Astrocyte (in vitro differentiated cells and primary cell): ENCODE measurements at regions not wholly inside any gene's neighbourhood (a gene's known extent, or its start where the extent isn't known, plus 50 kb on each side); places are given as distances from the start of the nearest gene placed in this dataset.

Source experiments
- DNase-seq: peaks from one replicate; pipeline ENCODE4 v3.0.0-alpha.2; 2010; ENCODE audit warnings: low read depth
- FAIRE-seq: peaks from 2 replicates; lab custom pipeline; 2011; peaks lifted over from hg19 to GRCh38; lab: Jason Lieb, UNC
- H2AFZ ChIP-seq: 2 replicates; pipeline ENCODE4 v1.6.0; 2012; ENCODE audit warnings: low read depth, low read length, inconsistent platforms
- H3K27ac ChIP-seq: 2 replicates; pipeline ENCODE4 v1.5.1; 2011; ENCODE audit warnings: low read depth, low read length, inconsistent platforms
- H3K27me3 ChIP-seq: 2 replicates; pipeline ENCODE4 v1.6.0; 2011; ENCODE audit warnings: low read length, inconsistent platforms; ENCODE audit not compliant: insufficient read depth
- H3K36me3 ChIP-seq: 2 replicates; pipeline ENCODE4 v1.5.1; 2011; ENCODE audit warnings: low read length, inconsistent platforms; ENCODE audit not compliant: insufficient read depth
- H3K4me1 ChIP-seq: 2 replicates; pipeline ENCODE4 v1.5.1; 2011; ENCODE audit warnings: low read length, inconsistent platforms; ENCODE audit not compliant: insufficient read depth
- H3K4me2 ChIP-seq: 2 replicates; pipeline ENCODE4 v1.6.0; 2012; ENCODE audit warnings: low read length, inconsistent platforms
- H3K4me3 ChIP-seq: 2 replicates; pipeline ENCODE4 v1.5.1; 2011; ENCODE audit warnings: low read depth, mild to moderate bottlenecking, low read length, inconsistent platforms; ENCODE audit not compliant: insufficient read depth
- H3K79me2 ChIP-seq: 2 replicates; pipeline ENCODE4 v1.6.0; 2012; ENCODE audit warnings: mild to moderate bottlenecking, low read length, inconsistent platforms; ENCODE audit not compliant: insufficient read depth
- H3K9ac ChIP-seq: 2 replicates; pipeline ENCODE4 v1.6.0; 2012; ENCODE audit warnings: mild to moderate bottlenecking, low read length, inconsistent platforms
- H3K9me3 ChIP-seq: 2 replicates; pipeline ENCODE4 v1.5.1; 2012; ENCODE audit warnings: low read depth, mild to moderate bottlenecking, low read length, inconsistent platforms; ENCODE audit not compliant: insufficient read depth
- H4K20me1 ChIP-seq: 2 replicates; pipeline ENCODE4 v1.6.0; 2012; ENCODE audit warnings: low read length, inconsistent platforms; ENCODE audit not compliant: insufficient read depth
- H3K27ac Mint-ChIP-seq: one replicate; pipeline ENCODE4 v1.8.0; 2021; ENCODE audit warnings: mild to moderate bottlenecking, mixed read lengths; ENCODE audit not compliant: unreplicated experiment
- H3K27me3 Mint-ChIP-seq: one replicate; pipeline ENCODE4 v1.8.0; 2021; ENCODE audit warnings: low read depth, mixed read lengths; ENCODE audit not compliant: unreplicated experiment
- H3K36me3 Mint-ChIP-seq: one replicate; pipeline ENCODE4 v1.8.0; 2021; ENCODE audit warnings: low read depth, mixed read lengths; ENCODE audit not compliant: unreplicated experiment
- H3K4me1 Mint-ChIP-seq: one replicate; pipeline ENCODE4 v1.8.0; 2021; ENCODE audit warnings: low read depth, mixed read lengths; ENCODE audit not compliant: unreplicated experiment
- H3K4me3 Mint-ChIP-seq: one replicate; pipeline ENCODE4 v1.8.0; 2021; ENCODE audit warnings: mild to moderate bottlenecking, moderate library complexity, mixed read lengths; ENCODE audit not compliant: unreplicated experiment
- H3K9me3 Mint-ChIP-seq: one replicate; pipeline ENCODE4 v1.8.0; 2021; ENCODE audit warnings: mild to moderate bottlenecking, mixed read lengths; ENCODE audit not compliant: unreplicated experiment
- EZH2 ChIP-seq: IDR thresholded peaks from 2 replicates; pipeline ENCODE4 v1.6.1; 2012; ENCODE audit warnings: mild to moderate bottlenecking, low read length, inconsistent platforms; ENCODE audit not compliant: insufficient read depth
- TF ChIP-seq, protein P1 (sequence below): IDR thresholded peaks from 2 replicates; pipeline ENCODE4 v1.5.1; 2011; ENCODE audit warnings: low read depth, mild to moderate bottlenecking, inconsistent platforms, low read length, moderate library complexity; ENCODE audit not compliant: insufficient read depth

DNA sequence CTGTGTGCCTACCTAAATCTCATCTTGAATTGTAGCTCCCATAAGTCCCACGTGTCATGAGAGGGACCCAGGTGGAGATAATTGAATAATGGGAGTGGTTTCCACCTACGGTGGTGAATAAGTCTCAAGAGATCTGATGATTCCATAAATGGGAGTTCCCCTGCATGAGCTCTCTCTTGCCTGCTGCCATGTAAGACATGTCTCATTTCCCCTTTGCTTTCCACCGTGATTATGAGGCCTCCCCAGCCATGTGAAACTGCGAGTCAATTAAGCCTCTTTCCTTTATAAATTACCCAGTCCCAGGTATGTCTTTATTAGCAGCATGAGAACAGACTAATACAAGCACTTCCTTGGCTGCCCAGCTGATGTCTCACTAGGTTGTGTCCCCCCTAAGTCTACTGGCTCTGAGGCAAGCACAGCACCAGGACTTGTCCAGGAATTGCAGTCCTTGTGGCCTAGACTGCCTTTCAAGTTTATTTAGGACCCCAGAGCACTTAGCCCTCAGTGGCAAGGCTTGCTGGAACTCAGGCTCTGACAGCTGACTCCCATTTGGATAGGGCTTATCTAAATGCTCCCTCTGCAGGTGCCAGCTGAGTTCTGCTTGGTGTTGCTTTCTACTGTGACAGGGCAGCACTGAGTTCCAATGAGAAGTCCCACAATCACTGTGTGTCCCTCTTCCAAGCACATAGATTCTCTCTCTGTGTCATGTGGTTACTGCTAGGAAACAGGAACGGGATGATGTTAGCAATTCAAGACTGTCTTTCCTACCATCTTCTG lies 59.0 kb upstream of the TAS2R16 start:
- Mint-ChIP-seq H3K36me3 (peaks cover 2% of the 10 kb centered on the region), H3K9me3 (peaks cover 3% of the 10 kb centered on the region), H3K27ac (no peak overlapping the region), H3K27me3 (no peaks in the 10 kb centered on the region), H3K4me1 (no peaks in the 10 kb centered on the region), H3K4me3 (no peak overlapping the region)
- H3K79me2 ChIP-seq = no peaks in the 10 kb centered on the region
- no peaks in the 10 kb centered on the region for H3K27me3 ChIP-seq
- no peaks in the 10 kb centered on the region for H4K20me1 ChIP-seq
- no peak overlapping the region for H3K9ac ChIP-seq
- peaks cover 3% of the 10 kb centered on the region for H3K9me3 ChIP-seq
- H2AFZ ChIP-seq = no peak overlapping the region
- no peak overlapping the region for H3K4me3 ChIP-seq
- FAIRE-seq (no peak), DNase-seq (no peak)
- H3K4me2 ChIP-seq = no peak overlapping the region
- H3K27ac ChIP-seq = no peak overlapping the region
- no peaks in the 10 kb centered on the region for H3K36me3 ChIP-seq
- no peak for TF ChIP-seq EZH2
- TF ChIP-seq, protein P1, sequence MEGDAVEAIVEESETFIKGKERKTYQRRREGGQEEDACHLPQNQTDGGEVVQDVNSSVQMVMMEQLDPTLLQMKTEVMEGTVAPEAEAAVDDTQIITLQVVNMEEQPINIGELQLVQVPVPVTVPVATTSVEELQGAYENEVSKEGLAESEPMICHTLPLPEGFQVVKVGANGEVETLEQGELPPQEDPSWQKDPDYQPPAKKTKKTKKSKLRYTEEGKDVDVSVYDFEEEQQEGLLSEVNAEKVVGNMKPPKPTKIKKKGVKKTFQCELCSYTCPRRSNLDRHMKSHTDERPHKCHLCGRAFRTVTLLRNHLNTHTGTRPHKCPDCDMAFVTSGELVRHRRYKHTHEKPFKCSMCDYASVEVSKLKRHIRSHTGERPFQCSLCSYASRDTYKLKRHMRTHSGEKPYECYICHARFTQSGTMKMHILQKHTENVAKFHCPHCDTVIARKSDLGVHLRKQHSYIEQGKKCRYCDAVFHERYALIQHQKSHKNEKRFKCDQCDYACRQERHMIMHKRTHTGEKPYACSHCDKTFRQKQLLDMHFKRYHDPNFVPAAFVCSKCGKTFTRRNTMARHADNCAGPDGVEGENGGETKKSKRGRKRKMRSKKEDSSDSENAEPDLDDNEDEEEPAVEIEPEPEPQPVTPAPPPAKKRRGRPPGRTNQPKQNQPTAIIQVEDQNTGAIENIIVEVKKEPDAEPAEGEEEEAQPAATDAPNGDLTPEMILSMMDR = no peak
- no peaks in the 10 kb centered on the region for H3K4me1 ChIP-seq

DNA sequence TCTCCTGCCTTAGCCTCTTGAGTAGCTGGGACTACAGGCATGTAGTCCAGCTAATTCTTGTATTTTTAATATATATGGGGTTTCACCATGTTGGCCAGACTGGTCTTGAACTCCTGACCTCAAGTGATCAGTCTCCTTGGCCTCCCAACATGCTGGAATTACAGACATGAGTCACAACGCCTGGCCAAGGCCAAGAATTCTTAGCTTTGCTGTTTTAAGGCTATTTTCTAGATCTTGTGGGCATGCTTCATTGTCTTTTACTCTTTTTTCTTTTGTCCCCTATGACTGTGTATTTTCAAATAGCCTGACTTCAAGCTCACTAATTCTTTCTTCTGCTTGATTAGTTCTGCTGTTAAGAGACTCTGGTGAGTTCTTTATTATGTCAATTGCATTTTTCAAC lies 56.4 kb upstream of the TAS2R16 start:
- H3K4me1 Mint-ChIP-seq = no peaks in the 10 kb centered on the region
- peaks cover 3% of the 10 kb centered on the region for H3K9me3 ChIP-seq
- no peak overlapping the region for H3K4me2 ChIP-seq
- no peaks in the 10 kb centered on the region for H3K27me3 ChIP-seq
- no peaks in the 10 kb centered on the region for H3K79me2 ChIP-seq
- H3K36me3 ChIP-seq = no peaks in the 10 kb centered on the region
- H2AFZ ChIP-seq = no peak overlapping the region
- no peak overlapping the region for H3K27ac ChIP-seq
- no peaks in the 10 kb centered on the region for H4K20me1 ChIP-seq
- H3K9me3 Mint-ChIP-seq = peaks cover 6% of the 10 kb centered on the region
- H3K9ac ChIP-seq = no peak overlapping the region
- DNase-seq = peak; percentile 33
- no peak overlapping the region for H3K4me3 Mint-ChIP-seq
- TF ChIP-seq, protein P1 = no peak
- TF ChIP-seq EZH2 = no peak
- H3K4me1 ChIP-seq = no peaks in the 10 kb centered on the region
- H3K4me3 ChIP-seq = no peak overlapping the region
- no peak for FAIRE-seq
- H3K27ac Mint-ChIP-seq = no peak overlapping the region
- H3K27me3 Mint-ChIP-seq = no peaks in the 10 kb centered on the region
- H3K36me3 Mint-ChIP-seq = peaks cover 4% of the 10 kb centered on the region

DNA sequence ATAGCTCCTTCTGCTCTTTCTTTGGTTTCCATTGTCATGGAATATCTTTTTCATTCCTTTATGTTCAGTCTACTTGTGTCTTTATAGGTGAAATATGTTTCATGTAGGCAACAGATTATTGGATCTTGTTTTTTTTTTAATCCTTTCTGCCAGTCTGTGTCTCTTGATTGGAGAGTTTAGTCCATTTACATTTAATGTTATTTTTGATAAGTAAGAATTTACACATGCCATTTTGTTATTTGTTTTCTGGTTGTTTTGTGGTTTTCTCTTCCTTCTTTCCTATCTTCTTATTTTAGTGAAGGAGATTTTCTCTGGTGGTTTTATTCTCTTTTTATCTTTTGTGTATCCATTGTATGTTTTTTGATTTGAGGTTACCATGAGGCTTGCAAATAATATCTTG lies 52.5 kb upstream of the TAS2R16 start:
- no peak overlapping the region for H3K4me3 Mint-ChIP-seq
- no peak overlapping the region for H3K4me2 ChIP-seq
- TF ChIP-seq, protein P1 = no peak
- TF ChIP-seq EZH2 = no peak

More for the DNA sequence above, 52.5 kb upstream of the TAS2R16 start:
- Mint-ChIP-seq H3K9me3 (peaks cover 6% of the 10 kb centered on the region), H3K27me3 (no peaks in the 10 kb centered on the region), H3K27ac (no peak overlapping the region), H3K36me3 (peaks cover 4% of the 10 kb centered on the region), H3K4me1 (no peaks in the 10 kb centered on the region)
- H3K4me1 ChIP-seq = no peaks in the 10 kb centered on the region
- H3K27ac ChIP-seq = no peak overlapping the region
- H4K20me1 ChIP-seq = no peaks in the 10 kb centered on the region
- no peak overlapping the region for H3K4me3 ChIP-seq
- H2AFZ ChIP-seq = no peak overlapping the region
- FAIRE-seq (no peak), DNase-seq (no peak)
- H3K9ac ChIP-seq = no peak overlapping the region
- H3K79me2 ChIP-seq = no peaks in the 10 kb centered on the region
- H3K9me3 ChIP-seq = peaks cover 3% of the 10 kb centered on the region
- H3K36me3 ChIP-seq = no peaks in the 10 kb centered on the region
- no peaks in the 10 kb centered on the region for H3K27me3 ChIP-seq
